Left lung (tissue), 4 donors: ENCODE measurements at regions not wholly inside any gene's neighbourhood (a gene's known extent, or its start where the extent isn't known, plus 50 kb on each side); places are given as distances from the start of the nearest gene placed in this dataset.

Experiments
- ATAC-seq: fragments of 200-7000 bp; cut with Tn5 transposase; one replicate; pipeline ENCODE4 v1.9.1; 2020; ENCODE audit warnings: moderate library complexity
- DNase-seq, 4 donors: peaks; one replicate each; pipeline ENCODE4 v3.0.0-alpha.2; 2013 to 2020
- H3K27ac ChIP-seq, 2 donors: fragments of 200-600 bp; sonication (generic) in 1 of 2; one replicate each; pipeline versions ENCODE4 v1.5.0 to v1.8.0; 2020 to 2021
- H3K27me3 ChIP-seq, 2 donors: fragments of 200-600 bp; sonication (generic) in 1 of 2; one replicate each; pipeline versions ENCODE4 v1.5.0 to v1.8.0; 2020 to 2021
- H3K36me3 ChIP-seq, 2 donors: fragments of 200-600 bp; sonication (generic) in 1 of 2; one replicate each; pipeline versions ENCODE4 v1.5.0 to v1.8.0; 2020 to 2021
- H3K4me1 ChIP-seq, 2 donors: fragments of 200-600 bp; one replicate each; pipeline ENCODE4 v1.8.0; 2021
- H3K4me3 ChIP-seq, 2 donors: fragments of 200-600 bp; sonication (generic) in 1 of 2; one replicate each; pipeline versions ENCODE4 v1.5.0 to v1.8.0; 2020 to 2021; ENCODE audit warnings: mild to moderate bottlenecking in 1 of 2
- H3K9me3 ChIP-seq, 2 donors: fragments of 200-600 bp; sonication (generic) in 1 of 2; one replicate each; pipeline versions ENCODE4 v1.5.0 to v1.8.0; 2020 to 2021
- intact Hi-C, 2 donors: fragments of 100-400 bp; cut with DNase I; formaldehyde crosslinking; loops; one replicate each; pipeline versions ENCODE4 v1.11.2 to v1.14.2; 2022
- TF ChIP-seq, protein P1 (sequence below), 2 donors: fragments of 200-600 bp; sonication (generic) in 1 of 2; IDR thresholded peaks; one replicate each; pipeline versions ENCODE4 v1.5.0 to v1.8.0; 2021; ENCODE audit warnings: antibody characterized with exemption in 2 of 2
- donor health status: DM: no; HTN: yes; CAD: no.
- donor health status: DM: no; HTN: no; CAD: no.

- Histone ChIP-seq H3K36me3 (no peaks in the 10 kb centered on the region), H3K27ac (no peak overlapping the region), H3K4me1 (no peaks in the 10 kb centered on the region), H3K9me3 (peaks cover 0 to 5% of the 10 kb centered on the region in 2 donors), H3K27me3 (no peaks in the 10 kb centered on the region), H3K4me3 (no peak overlapping the region)
- TF ChIP-seq, protein P1, sequence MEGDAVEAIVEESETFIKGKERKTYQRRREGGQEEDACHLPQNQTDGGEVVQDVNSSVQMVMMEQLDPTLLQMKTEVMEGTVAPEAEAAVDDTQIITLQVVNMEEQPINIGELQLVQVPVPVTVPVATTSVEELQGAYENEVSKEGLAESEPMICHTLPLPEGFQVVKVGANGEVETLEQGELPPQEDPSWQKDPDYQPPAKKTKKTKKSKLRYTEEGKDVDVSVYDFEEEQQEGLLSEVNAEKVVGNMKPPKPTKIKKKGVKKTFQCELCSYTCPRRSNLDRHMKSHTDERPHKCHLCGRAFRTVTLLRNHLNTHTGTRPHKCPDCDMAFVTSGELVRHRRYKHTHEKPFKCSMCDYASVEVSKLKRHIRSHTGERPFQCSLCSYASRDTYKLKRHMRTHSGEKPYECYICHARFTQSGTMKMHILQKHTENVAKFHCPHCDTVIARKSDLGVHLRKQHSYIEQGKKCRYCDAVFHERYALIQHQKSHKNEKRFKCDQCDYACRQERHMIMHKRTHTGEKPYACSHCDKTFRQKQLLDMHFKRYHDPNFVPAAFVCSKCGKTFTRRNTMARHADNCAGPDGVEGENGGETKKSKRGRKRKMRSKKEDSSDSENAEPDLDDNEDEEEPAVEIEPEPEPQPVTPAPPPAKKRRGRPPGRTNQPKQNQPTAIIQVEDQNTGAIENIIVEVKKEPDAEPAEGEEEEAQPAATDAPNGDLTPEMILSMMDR (IDR thresholded peaks at IDR 0.05): no peak
- DNase-seq (no peak), ATAC-seq (no peak)
- intact Hi-C loops: no loop called here
Measured at GRCh38 chr1:102085896-102086295, 89.2 kb upstream of the OLFM3 start.

DNA sequence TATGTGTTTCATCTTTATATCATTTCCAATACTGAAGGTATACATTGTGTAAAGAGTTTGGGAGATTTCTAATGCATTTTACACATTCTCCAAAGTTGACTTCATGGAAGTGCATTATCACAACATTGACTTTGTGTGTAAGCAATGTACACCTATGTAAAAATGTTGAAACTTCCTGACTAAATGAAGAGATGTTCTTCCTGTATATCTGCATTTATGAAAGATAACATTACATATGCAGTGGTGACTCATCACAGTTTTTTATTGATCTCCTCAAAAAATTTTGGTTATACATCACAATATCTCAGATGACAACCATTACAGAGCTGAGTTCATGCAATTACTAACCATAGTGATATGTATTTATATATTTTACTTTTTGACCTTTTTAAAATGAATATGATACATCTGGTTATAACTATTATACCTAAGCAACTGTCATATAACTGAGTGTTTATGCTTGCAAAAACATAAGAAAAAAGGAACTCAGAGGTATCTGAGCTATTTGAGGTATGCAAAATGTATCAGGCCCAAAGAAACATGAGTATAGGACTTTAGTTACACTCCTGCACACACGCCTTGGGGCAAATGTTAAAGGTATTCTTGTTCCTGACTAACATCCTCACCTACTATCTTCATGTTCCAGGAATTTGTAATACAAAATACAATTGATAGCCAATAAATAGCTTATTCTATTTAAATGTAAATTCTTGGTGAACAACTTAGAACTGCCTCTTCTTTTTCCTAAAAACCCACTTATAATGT lies 88.2 kb upstream of the OLFM3 start:
- intact Hi-C loops: no loop called here
- Histone ChIP-seq H3K4me1 (no peaks in the 10 kb centered on the region), H3K36me3 (no peaks in the 10 kb centered on the region), H3K27ac (no peak overlapping the region), H3K27me3 (no peaks in the 10 kb centered on the region), H3K4me3 (no peak overlapping the region), H3K9me3 (peaks cover 0 to 5% of the 10 kb centered on the region in 2 donors)
- ATAC-seq: no peak
- no peak for DNase-seq
- TF ChIP-seq, protein P1 (IDR thresholded peaks at IDR 0.05): no peak

DNA sequence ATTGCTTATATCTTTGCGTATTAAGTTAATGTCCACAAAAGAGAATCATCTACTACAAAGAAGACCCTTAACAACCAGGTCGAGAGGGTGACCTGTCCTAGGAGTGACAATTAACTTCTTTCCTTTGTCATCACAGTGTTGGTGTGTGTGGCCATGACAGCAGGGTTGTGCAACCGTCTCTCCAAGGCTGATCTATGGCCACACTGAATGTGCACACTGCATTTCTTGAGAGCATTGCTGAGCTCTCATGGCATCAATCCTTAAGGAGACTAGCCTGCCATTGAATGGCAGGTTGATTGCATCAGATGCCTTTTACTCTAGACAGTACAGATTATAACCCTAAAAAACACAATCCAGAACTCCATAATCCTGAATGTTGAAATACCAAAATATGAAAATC lies 86.5 kb upstream of the OLFM3 start:
- TF ChIP-seq, protein P1 (IDR thresholded peaks at IDR 0.05): no peak
- H3K4me3 ChIP-seq: no peak overlapping the region
- intact Hi-C loops: no loop called here

DNA sequence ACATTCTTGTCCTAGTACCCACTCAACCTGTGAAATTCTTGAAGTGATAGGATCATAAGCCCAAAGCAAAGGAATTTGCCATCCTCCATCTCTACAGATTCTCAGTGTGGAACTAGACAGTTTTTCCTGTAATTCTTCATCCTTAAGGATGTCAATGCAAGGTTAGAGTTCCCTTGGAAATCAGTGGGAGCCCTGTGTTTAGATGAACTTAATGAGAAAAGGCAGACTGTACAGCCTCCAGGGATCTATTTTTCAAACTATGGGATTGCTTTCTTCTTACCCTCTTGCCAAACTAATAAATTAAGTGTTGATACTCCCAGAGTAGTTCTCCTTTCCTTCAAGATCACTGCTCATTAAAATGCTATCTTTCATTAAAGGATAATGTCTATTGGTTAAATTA lies 78.1 kb upstream of the OLFM3 start:
- Histone ChIP-seq H3K27ac (no peak overlapping the region), H3K27me3 (no peaks in the 10 kb centered on the region), H3K36me3 (no peaks in the 10 kb centered on the region), H3K4me1 (no peaks in the 10 kb centered on the region), H3K9me3 (no peaks in the 10 kb centered on the region), H3K4me3 (no peak overlapping the region)
- TF ChIP-seq, protein P1 (IDR thresholded peaks at IDR 0.05): no peak
- intact Hi-C loops: no loop called here
- DNase-seq (no peak), ATAC-seq (no peak)

More for the DNA sequence above, 86.5 kb upstream of the OLFM3 start:
- no peaks in the 10 kb centered on the region for H3K36me3 ChIP-seq
- DNase-seq (no peak), ATAC-seq (no peak)
- no peaks in the 10 kb centered on the region for H3K4me1 ChIP-seq
- H3K27ac ChIP-seq: no peak overlapping the region
- peaks cover 0 to 5% of the 10 kb centered on the region in 2 donors for H3K9me3 ChIP-seq
- no peaks in the 10 kb centered on the region for H3K27me3 ChIP-seq

DNA sequence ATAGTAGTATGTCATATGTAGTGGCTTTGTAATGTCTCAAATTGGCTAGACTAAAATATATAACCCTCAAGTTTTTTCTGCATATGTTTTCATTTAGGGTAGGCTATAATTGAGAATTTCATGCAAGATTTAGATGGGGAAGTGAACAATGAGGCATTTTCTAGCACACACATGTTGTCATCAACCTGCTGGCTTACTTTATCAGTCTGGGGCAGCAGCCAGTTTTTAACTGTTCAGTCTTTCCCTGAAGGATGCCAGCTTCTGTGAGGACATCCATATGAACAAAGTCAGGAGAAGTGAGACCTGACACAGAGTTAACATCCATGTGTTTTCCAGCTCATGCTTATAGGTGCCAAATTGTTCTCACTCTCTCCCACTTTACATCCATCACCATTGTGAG lies 74.7 kb upstream of the OLFM3 start:
- intact Hi-C loops: no loop called here
- H3K9me3 ChIP-seq: no peaks in the 10 kb centered on the region
- ATAC-seq: no peak
- no peak for DNase-seq
- no peaks in the 10 kb centered on the region for H3K36me3 ChIP-seq
- TF ChIP-seq, protein P1 (IDR thresholded peaks at IDR 0.05): no peak
- no peaks in the 10 kb centered on the region for H3K4me1 ChIP-seq
- H3K27me3 ChIP-seq: no peaks in the 10 kb centered on the region
- no peak overlapping the region for H3K4me3 ChIP-seq
- H3K27ac ChIP-seq: no peak overlapping the region
